ENCODE measurements at regions not wholly inside any gene's neighbourhood (a gene's known extent, or its start where the extent isn't known, plus 50 kb on each side); places are given as distances from the start of the nearest gene placed in this dataset.
"Not testable (repeated sequence)": the region's sequence is repeated elsewhere in the genome, so short reads cannot be mapped to it uniquely, and the experiment has no call there.

- DNase-seq: no peak
Observed at GRCh38 chr4:33470805-33471204, 2750.6 kb downstream of the PCDH7 start.

GRCh38 chr4:33477715-33478114, 2757.5 kb downstream of the PCDH7 start:
- DNase-seq: no peak

- no peak for DNase-seq
Observed at GRCh38 chr4:33482773-33483172, 2761.5 kb downstream of the ARAP2 start.

- no peak for DNase-seq
Observed at GRCh38 chr4:33485111-33485510, 2759.2 kb downstream of the ARAP2 start.

- peak; percentile 13 for DNase-seq
Observed at GRCh38 chr4:33493231-33493630, 2751.1 kb downstream of the ARAP2 start.

GRCh38 chr4:33494150-33494549, 2750.2 kb downstream of the ARAP2 start:
- peak; percentile 2 for DNase-seq

- not testable (repeated sequence) for DNase-seq
Observed at GRCh38 chr4:33501587-33501986, 2742.7 kb downstream of the ARAP2 start.

GRCh38 chr4:33512397-33512796, 2731.9 kb downstream of the ARAP2 start:
- no peak for DNase-seq

- no peak for DNase-seq
Observed at GRCh38 chr4:33518856-33519255, 2725.5 kb downstream of the ARAP2 start.

GRCh38 chr4:33532821-33533220, 2711.5 kb downstream of the ARAP2 start:
- no peak for DNase-seq

- no peak for DNase-seq
Observed at GRCh38 chr4:33536898-33537297, 2707.4 kb downstream of the ARAP2 start.

- DNase-seq: no peak
Observed at GRCh38 chr4:33537527-33537926, 2706.8 kb downstream of the ARAP2 start.

- no peak for DNase-seq
Observed at GRCh38 chr4:33543941-33544450, 2700.3 kb downstream of the ARAP2 start.

- no peak for DNase-seq
Observed at GRCh38 chr4:33551244-33551643, 2693.1 kb downstream of the ARAP2 start.

GRCh38 chr4:33561259-33561658, 2683.1 kb downstream of the ARAP2 start:
- no peak for DNase-seq

GRCh38 chr4:33566649-33567048, 2677.7 kb downstream of the ARAP2 start:
- no peak for DNase-seq

GRCh38 chr4:33577791-33578190, 2666.5 kb downstream of the ARAP2 start:
- no peak for DNase-seq

GRCh38 chr4:33579951-33580350, 2664.4 kb downstream of the ARAP2 start:
- no peak for DNase-seq

GRCh38 chr4:33592701-33593100, 2651.6 kb downstream of the ARAP2 start:
- DNase-seq: no peak

GRCh38 chr4:33606951-33607350, 2637.4 kb downstream of the ARAP2 start:
- no peak for DNase-seq

GRCh38 chr4:33616121-33616520, 2628.2 kb downstream of the ARAP2 start:
- DNase-seq: no peak

- DNase-seq: peak; percentile 1
Observed at GRCh38 chr4:33625748-33626147, 2618.6 kb downstream of the ARAP2 start.

- DNase-seq: no peak
Observed at GRCh38 chr4:33626221-33626620, 2618.1 kb downstream of the ARAP2 start.

- no peak for DNase-seq
Observed at GRCh38 chr4:33628296-33628695, 2616.0 kb downstream of the ARAP2 start.

- peak; percentile 49 for DNase-seq
Observed at GRCh38 chr4:33649015-33649414, 2595.3 kb downstream of the ARAP2 start.

GRCh38 chr4:33649471-33649870, 2594.8 kb downstream of the ARAP2 start:
- DNase-seq: no peak

Measured in EL (cell line).